Mammary epithelial cell (primary cell): ENCODE measurements at regions not wholly inside any gene's neighbourhood (a gene's known extent, or its start where the extent isn't known, plus 50 kb on each side); places are given as distances from the start of the nearest gene placed in this dataset.

Experiments
- EZH2 ChIP-seq: IDR thresholded peaks from 2 replicates; pipeline ENCODE4 v1.6.1; 2012; ENCODE audit warnings: low read length, inconsistent platforms, borderline replicate concordance
- TF ChIP-seq, protein P1 (sequence below), 2 donors: IDR thresholded peaks in 1 of 2; conservative IDR thresholded peaks in 1 of 2; 2 replicates each; pipeline ENCODE4 v1.5.1; 2011 to 2012; ENCODE audit warnings: inconsistent platforms in 2 of 2, low read length in 2 of 2, mild to moderate bottlenecking in 2 of 2, control low read depth in 1 of 2, low read depth in 1 of 2; ENCODE audit not compliant: insufficient read depth in 1 of 2; ENCODE audit errors: extremely low read depth in 1 of 2

DNA sequence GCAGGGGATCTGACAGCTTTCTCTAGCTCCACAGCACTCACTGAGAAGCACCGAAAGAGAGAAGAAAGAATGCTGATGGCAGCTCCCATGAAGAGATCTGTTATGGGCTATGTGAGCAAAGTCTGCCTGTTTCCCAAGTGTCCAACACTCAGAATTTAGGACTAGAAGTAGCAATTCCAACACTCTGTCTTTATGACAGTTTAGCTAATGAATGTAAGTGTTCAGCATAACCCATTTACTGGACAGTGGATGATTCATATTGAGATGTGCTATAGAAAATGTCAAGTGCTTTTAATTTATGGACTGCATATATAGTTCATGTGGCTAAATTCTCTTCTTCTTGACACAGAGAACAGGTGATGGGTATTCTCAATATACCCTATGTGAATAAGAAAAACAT lies 683.1 kb upstream of the ZNF608 start:
- TF ChIP-seq, protein P1, sequence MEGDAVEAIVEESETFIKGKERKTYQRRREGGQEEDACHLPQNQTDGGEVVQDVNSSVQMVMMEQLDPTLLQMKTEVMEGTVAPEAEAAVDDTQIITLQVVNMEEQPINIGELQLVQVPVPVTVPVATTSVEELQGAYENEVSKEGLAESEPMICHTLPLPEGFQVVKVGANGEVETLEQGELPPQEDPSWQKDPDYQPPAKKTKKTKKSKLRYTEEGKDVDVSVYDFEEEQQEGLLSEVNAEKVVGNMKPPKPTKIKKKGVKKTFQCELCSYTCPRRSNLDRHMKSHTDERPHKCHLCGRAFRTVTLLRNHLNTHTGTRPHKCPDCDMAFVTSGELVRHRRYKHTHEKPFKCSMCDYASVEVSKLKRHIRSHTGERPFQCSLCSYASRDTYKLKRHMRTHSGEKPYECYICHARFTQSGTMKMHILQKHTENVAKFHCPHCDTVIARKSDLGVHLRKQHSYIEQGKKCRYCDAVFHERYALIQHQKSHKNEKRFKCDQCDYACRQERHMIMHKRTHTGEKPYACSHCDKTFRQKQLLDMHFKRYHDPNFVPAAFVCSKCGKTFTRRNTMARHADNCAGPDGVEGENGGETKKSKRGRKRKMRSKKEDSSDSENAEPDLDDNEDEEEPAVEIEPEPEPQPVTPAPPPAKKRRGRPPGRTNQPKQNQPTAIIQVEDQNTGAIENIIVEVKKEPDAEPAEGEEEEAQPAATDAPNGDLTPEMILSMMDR (conservative IDR thresholded peaks at IDR 0.05 in 1 of 2, IDR thresholded peaks at IDR 0.05 in 1 of 2; ENCODE audit: extremely low read depth in 1 of 2, insufficient read depth in 1 of 2, low read depth in 1 of 2, low read length in 2 of 2), result no peak
- TF ChIP-seq EZH2, result no peak
